ENCODE measurements at regions not wholly inside any gene's neighbourhood (a gene's known extent, or its start where the extent isn't known, plus 50 kb on each side); places are given as distances from the start of the nearest gene placed in this dataset.

GRCh38 chr12:60995256-60995825 is 1264.9 kb upstream of the USP15 start:
- Histone ChIP-seq H4K20me1 (ENCODE audit: control insufficient read depth, extremely low read depth, insufficient read depth, low read length) (no peaks in the 10 kb centered on the region), H3K4me3 (ENCODE audit: control insufficient read depth in 2 of 3, extremely low read depth in 1 of 3, insufficient read depth in 2 of 3, low read depth in 1 of 3, low read length in 3 of 3) (no peak overlapping the region), H3K9me1 (ENCODE audit: control insufficient read depth, extremely low read depth, insufficient read depth, low read length) (no peaks in the 10 kb centered on the region), H2AFZ (ENCODE audit: control insufficient read depth, low read length) (no peak overlapping the region), H3K9me3 (ENCODE audit: control insufficient read depth, low read depth, low read length) (no peaks in the 10 kb centered on the region), H3K4me1 (ENCODE audit: control insufficient read depth, extremely low read depth, insufficient read depth, low read length) (no peaks in the 10 kb centered on the region), H3K79me2 (ENCODE audit: control insufficient read depth, insufficient read depth, low read length) (no peaks in the 10 kb centered on the region), H3K9ac (ENCODE audit: control insufficient read depth, extremely low read depth, insufficient read depth, low read length) (no peak overlapping the region), H3K27ac (ENCODE audit: control insufficient read depth, insufficient read depth, low read length) (no peak overlapping the region), H3K36me3 (ENCODE audit: control insufficient read depth in 2 of 2, extremely low read depth in 1 of 2, insufficient read depth in 2 of 2, low read length in 2 of 2) (no peaks in the 10 kb centered on the region), H3K27me3 (ENCODE audit: control insufficient read depth, extremely low read depth, insufficient read depth, low read length) (no peaks in the 10 kb centered on the region), H3K4me2 (ENCODE audit: control insufficient read depth, extremely low read depth, insufficient read depth, low read depth, low read length) (no peak overlapping the region)
- TF ChIP-seq, protein P1, sequence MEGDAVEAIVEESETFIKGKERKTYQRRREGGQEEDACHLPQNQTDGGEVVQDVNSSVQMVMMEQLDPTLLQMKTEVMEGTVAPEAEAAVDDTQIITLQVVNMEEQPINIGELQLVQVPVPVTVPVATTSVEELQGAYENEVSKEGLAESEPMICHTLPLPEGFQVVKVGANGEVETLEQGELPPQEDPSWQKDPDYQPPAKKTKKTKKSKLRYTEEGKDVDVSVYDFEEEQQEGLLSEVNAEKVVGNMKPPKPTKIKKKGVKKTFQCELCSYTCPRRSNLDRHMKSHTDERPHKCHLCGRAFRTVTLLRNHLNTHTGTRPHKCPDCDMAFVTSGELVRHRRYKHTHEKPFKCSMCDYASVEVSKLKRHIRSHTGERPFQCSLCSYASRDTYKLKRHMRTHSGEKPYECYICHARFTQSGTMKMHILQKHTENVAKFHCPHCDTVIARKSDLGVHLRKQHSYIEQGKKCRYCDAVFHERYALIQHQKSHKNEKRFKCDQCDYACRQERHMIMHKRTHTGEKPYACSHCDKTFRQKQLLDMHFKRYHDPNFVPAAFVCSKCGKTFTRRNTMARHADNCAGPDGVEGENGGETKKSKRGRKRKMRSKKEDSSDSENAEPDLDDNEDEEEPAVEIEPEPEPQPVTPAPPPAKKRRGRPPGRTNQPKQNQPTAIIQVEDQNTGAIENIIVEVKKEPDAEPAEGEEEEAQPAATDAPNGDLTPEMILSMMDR (optimal IDR thresholded peaks at IDR 0.05 in 1 of 3, IDR thresholded peaks at IDR 0.05 in 1 of 3, conservative IDR thresholded peaks at IDR 0.05 in 1 of 3; ENCODE audit: extremely low read depth in 1 of 3, insufficient read depth in 2 of 3, low read length in 3 of 3) = no peak
- TF ChIP-seq EZH2 (IDR thresholded peaks at IDR 0.05; ENCODE audit: low read length) = no peak
- no peak for FAIRE-seq
- DNase-seq (ENCODE audit: low read depth, low spot score) = no peak
- dilution Hi-C loops (cut with MboI; ENCODE audit: extremely low pct_ligation_motif_present, low sequenced_read_pairs) = no loop called here

- H3K36me3 ChIP-seq (ENCODE audit: control insufficient read depth in 2 of 2, extremely low read depth in 1 of 2, insufficient read depth in 2 of 2, low read length in 2 of 2) = no peaks in the 10 kb centered on the region
- no peak overlapping the region for H3K27ac ChIP-seq (ENCODE audit: control insufficient read depth, insufficient read depth, low read length)
- H3K79me2 ChIP-seq (ENCODE audit: control insufficient read depth, insufficient read depth, low read length) = no peaks in the 10 kb centered on the region
- no peak overlapping the region for H2AFZ ChIP-seq (ENCODE audit: control insufficient read depth, low read length)
- FAIRE-seq (no peak), DNase-seq (ENCODE audit: low read depth, low spot score) (no peak)
- no peaks in the 10 kb centered on the region for H3K9me3 ChIP-seq (ENCODE audit: control insufficient read depth, low read depth, low read length)
- TF ChIP-seq, protein P1 (optimal IDR thresholded peaks at IDR 0.05 in 1 of 3, IDR thresholded peaks at IDR 0.05 in 1 of 3, conservative IDR thresholded peaks at IDR 0.05 in 1 of 3; ENCODE audit: extremely low read depth in 1 of 3, insufficient read depth in 2 of 3, low read length in 3 of 3) = no peak
- TF ChIP-seq EZH2 (IDR thresholded peaks at IDR 0.05; ENCODE audit: low read length) = no peak
- no peak overlapping the region for H3K4me2 ChIP-seq (ENCODE audit: control insufficient read depth, extremely low read depth, insufficient read depth, low read depth, low read length)
- H3K9ac ChIP-seq (ENCODE audit: control insufficient read depth, extremely low read depth, insufficient read depth, low read length) = no peak overlapping the region
- H3K9me1 ChIP-seq (ENCODE audit: control insufficient read depth, extremely low read depth, insufficient read depth, low read length) = no peaks in the 10 kb centered on the region
- no peaks in the 10 kb centered on the region for H3K27me3 ChIP-seq (ENCODE audit: control insufficient read depth, extremely low read depth, insufficient read depth, low read length)
- no peaks in the 10 kb centered on the region for H4K20me1 ChIP-seq (ENCODE audit: control insufficient read depth, extremely low read depth, insufficient read depth, low read length)
- H3K4me3 ChIP-seq (ENCODE audit: control insufficient read depth in 2 of 3, extremely low read depth in 1 of 3, insufficient read depth in 2 of 3, low read depth in 1 of 3, low read length in 3 of 3) = no peak overlapping the region
- H3K4me1 ChIP-seq (ENCODE audit: control insufficient read depth, extremely low read depth, insufficient read depth, low read length) = no peaks in the 10 kb centered on the region
- dilution Hi-C loops (cut with MboI; ENCODE audit: extremely low pct_ligation_motif_present, low sequenced_read_pairs) = no loop called here
Observed at GRCh38 chr12:60997869-60998378, 1262.3 kb upstream of the USP15 start.
